GM19467 (cell line): ENCODE measurements at regions not wholly inside any gene's neighbourhood (a gene's known extent, or its start where the extent isn't known, plus 50 kb on each side); places are given as distances from the start of the nearest gene placed in this dataset.

Source experiments
- ATAC-seq: cut with Tn5 transposase; IDR thresholded peaks from one replicate; pipeline ENCODE4 v1.9.1; 2021; ENCODE audit warnings: mild to moderate bottlenecking, moderate library complexity; ENCODE audit not compliant: unreplicated experiment

- ATAC-seq: no peak
Measured at GRCh38 chr11:29018631-29019030, 910.4 kb downstream of the METTL15 start.

DNA sequence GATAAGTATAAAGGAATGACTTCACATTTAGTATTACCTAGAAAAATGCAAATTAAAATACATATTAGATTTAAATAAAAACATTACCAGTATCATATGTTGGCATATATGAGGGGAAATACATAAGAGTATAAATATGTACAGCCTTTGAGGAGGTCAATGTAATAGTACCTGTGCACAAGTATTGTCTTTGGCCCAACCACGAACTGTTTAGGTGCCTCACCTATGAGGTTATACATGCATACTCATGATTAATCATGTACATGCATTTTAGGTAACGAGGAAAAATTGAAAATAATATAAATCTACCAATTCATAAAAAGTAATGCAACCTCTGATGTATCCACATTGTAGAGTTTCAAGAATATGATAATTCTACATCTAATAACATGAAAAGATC, 909.8 kb downstream of the METTL15 start:
- ATAC-seq: no peak

GRCh38 chr11:29012507-29012906, 904.3 kb downstream of the METTL15 start:
- ATAC-seq: no peak

DNA sequence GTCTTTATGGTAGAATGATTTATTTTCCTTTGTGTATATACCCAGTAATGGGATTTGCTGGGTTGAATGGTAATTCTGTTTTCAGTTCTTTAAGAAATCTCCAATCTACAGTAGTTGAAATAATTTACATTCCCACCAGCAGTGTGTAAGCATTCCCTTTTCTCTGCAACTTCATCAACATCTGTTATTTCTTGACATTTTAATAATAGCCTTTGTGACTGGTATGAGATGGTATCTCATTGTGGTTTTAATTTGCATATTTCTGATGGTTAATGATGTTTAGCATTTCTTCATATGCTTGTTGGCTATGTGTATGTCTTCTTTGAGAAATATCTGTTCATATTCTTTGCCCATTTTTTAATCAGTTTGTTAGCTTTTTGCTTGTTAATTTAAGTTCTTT, 901.2 kb downstream of the METTL15 start:
- ATAC-seq: no peak

- ATAC-seq: no peak
Measured at GRCh38 chr11:29008481-29008880, 900.3 kb downstream of the METTL15 start.

DNA sequence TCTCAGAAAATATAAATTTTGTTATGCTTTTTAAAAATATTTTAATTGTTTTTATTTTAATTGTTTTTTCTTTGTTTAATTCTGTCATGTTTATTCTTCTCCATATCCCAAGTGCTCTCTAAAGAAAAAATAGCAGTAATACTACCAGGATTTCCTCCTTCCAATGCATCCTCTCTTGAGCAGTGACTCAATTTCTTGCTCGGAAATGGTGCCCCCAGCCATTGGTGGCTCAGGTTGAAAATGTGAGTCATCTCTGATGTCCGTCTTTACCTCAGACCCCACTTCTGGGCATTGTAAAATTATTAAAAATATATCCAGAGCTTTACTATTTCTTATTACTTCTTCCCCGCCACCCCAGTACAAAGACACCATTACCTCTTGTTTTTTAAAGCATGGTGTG, 898.5 kb downstream of the METTL15 start:
- ATAC-seq: no peak

DNA sequence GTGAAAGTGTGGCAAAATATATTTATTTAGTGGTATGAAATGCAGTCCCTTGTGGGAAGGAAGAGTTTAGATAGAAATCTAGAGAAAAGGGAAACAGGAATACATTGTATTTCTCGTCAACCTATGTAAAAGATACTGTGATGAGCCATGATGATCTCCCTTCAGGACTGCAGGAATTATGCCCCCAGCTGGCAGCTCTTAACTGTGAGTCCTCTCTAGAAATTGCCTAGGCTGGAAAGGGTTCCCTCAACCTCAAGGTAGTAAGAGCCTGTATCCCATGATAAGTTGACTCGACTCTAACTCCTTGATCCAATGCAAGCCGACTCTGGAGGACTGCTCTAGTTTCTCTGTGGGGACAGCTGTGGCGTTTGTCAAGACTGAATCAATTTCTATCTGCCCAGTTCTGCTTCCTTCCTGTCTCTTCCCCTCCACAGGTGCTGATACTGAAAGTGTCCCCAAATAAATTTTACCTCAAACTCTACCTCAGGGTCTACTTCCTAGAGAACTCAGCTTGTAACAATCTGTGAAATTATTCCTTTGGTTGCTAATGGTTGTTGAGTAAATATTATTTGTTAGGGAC, 897.3 kb downstream of the METTL15 start:
- no peak for ATAC-seq

GRCh38 chr11:29002816-29003215, 894.6 kb downstream of the METTL15 start:
- ATAC-seq: no peak

DNA sequence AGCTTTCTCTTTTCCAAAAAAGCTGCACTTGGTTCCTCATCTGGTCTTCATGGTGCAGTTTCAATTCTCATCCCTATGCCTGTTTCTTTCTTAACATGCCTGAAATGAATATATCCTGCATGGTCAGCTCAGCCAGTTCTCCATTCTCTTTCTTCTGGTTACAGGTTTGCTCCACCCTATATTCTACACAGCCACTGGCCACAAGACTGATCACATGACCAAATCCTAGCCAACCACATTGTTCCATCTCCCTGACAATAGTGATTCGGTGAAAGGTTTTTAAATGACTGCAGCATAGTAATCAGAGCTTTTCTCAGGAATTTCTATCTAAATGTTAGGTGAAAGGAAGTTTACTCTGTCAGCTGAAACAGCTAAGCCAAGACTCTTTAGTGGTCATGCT, 891.4 kb downstream of the METTL15 start:
- no peak for ATAC-seq

DNA sequence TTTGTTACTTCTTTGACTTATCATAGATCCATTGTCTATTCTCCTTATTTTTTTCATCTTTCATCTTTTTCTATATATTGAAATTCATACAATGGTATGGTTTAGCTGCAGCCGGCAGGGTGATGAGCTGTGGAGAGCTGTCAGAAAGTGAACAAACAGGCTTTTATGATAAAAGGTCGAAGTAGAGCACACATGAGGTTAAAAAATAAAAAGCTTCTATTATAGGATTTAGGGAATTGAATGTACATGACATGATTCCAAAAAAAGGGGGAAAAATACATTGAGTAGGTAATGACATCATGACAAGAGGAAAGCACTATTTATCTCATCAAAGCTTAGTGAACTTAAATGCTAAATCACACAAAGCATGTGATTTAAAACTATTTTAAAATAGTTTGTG, 884.8 kb downstream of the METTL15 start:
- no peak for ATAC-seq

GRCh38 chr11:28984231-28984630, 876.0 kb downstream of the METTL15 start:
- ATAC-seq: no peak

DNA sequence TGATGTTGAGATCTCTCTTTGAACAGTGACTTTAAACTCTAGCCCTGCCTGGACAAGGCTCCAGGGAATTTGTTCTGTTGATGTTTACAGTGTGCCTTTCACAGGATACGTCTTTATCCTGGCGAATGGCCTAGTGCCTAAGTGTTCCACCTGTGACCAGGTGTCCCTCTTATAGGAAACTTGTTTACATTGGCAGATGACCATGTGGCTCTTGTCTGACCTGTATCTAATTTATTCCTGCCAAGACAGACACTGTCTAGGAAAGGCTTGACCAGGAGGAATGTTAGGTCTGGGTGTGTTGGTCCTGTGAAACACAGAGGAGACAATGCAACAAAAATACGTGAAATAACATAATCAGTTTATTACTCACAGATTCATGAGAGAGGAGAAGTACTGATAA, 875.6 kb downstream of the METTL15 start:
- ATAC-seq: no peak

- no peak for ATAC-seq
Measured at GRCh38 chr11:28981381-28981780, 873.2 kb downstream of the METTL15 start.

DNA sequence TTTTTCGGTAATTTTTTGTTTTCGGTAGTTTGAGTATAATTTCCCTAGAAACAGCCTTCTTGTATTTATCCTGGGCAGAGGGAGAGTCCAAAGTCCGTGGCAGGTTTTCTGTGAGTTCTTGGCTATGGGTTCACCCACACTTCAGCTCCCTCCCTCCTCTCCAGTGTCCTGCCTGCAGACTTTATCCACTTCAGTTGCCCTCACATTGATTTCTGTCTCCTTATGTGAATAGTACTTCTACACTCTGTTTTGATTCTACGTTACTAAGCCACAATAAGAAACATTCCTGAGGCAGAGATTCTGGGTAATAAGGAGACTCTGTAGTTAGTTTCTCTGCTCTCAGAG, 868.6 kb downstream of the METTL15 start:
- ATAC-seq: no peak

GRCh38 chr11:28976012-28976800, 868.0 kb downstream of the METTL15 start:
- ATAC-seq: no peak

GRCh38 chr11:28969832-28970231, 861.6 kb downstream of the METTL15 start:
- ATAC-seq: no peak

GRCh38 chr11:28966951-28967350, 858.8 kb downstream of the METTL15 start:
- no peak for ATAC-seq

- no peak for ATAC-seq
Measured at GRCh38 chr11:28965819-28966218, 857.6 kb downstream of the METTL15 start.

GRCh38 chr11:28964811-28965210, 856.6 kb downstream of the METTL15 start:
- no peak for ATAC-seq

DNA sequence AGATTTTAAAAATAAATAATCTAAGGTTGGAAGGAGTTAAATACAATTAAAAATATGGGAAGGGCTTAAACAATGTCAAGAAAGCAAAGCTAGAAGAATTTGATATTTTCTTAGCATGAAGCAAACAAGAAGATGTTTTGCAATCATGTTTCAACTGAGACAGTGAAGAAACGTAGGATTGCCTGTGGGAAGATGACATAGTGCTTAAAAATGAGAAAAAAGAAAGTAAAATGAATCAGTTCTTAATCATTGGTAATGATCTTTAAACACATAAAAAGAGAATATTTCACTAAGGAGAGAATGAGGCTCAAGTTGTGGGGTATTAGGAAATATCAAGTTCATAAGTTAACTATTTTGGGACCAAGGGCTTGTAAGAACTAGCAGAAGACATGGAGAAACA, 855.0 kb downstream of the METTL15 start:
- no peak for ATAC-seq

DNA sequence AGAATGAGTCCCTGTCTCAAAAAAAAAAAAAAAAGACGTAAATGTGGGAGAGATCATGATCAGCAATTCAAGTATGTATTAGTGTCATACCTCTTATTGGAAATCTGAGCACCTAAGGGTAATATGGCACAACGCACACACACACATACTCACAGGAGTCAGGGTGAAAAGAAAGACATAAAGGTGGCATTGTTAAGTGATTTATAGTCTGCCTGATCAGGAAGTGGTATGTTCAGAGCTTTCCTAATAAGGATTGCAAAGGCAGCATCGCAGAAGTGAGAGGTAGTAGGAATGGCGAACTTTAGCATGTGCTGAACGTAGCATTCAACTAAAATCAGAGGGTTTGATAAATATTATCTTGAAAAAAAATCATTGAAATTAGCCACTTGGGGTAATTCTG, 854.3 kb downstream of the METTL15 start:
- ATAC-seq: no peak

DNA sequence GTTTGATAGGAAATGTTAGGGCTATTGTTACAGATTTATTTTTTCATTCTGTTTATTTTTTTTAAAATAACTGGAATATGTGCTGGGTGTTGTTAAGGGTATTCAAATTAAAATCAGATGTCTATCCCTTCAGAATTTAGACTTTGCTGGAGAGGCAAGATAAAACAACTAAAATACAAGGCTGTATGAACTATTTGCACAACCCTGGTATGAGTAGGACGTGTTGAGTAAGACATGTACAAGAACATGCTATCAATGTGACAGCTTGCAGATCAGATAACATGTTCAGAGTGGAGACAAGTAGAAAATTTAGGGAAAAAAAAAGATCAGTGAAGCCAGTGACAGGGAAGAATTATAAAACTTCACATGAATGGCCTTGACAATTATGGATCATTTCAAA, 853.5 kb downstream of the METTL15 start:
- ATAC-seq: no peak

DNA sequence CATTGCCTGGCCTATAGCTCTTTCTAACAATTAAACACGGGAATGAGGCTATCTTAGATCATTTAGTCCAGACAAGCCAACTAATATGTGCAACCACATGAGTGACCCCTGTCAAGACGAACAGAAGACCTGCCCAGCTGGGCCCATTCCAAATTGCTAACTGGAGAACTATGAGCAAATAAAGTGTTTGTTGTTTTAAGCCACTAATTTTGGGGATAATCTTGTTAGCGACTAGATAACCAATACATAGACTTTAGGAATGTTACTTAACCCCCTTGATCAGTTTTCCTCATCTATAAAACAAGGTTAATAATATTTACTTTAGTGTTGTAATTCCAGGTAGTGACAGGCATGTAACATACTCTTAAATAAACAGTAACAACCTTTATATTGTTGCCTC, 848.3 kb downstream of the METTL15 start:
- ATAC-seq: no peak
